ENCODE measurements at regions not wholly inside any gene's neighbourhood (a gene's known extent, or its start where the extent isn't known, plus 50 kb on each side); places are given as distances from the start of the nearest gene placed in this dataset.
"Not testable (repeated sequence)": the region's sequence is repeated elsewhere in the genome, so short reads cannot be mapped to it uniquely, and the experiment has no call there.

DNA sequence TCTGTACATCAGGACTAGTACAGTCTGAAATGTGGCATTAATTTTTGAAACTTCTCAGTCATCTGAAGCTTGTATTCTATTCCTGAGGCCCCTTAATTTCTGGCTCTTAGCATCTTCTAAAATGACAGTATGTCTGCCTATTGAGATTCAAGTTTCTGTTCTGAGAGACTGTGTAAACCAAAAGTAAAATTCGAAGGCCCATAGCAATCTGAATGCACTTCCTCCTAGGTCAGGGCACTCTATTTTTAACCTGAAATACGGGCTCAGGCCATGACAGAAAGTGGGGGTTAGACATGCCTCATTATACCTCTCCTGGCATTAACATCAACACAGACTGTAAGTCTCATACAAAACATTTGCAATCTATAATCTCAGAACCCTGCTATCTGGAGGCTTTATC is 584.4 kb downstream of the KLHL4 start:
- Mint-ChIP-seq H3K4me1 (no peaks in the 10 kb centered on the region), H3K27ac (no peak overlapping the region), H3K27me3 (ENCODE audit: low read depth, poor library complexity) (no peaks in the 10 kb centered on the region), H3K4me3 (no peak overlapping the region), H3K9me3 (no peaks in the 10 kb centered on the region), H3K36me3 (ENCODE audit: low read depth) (no peaks in the 10 kb centered on the region)
- TF ChIP-seq, protein P1, sequence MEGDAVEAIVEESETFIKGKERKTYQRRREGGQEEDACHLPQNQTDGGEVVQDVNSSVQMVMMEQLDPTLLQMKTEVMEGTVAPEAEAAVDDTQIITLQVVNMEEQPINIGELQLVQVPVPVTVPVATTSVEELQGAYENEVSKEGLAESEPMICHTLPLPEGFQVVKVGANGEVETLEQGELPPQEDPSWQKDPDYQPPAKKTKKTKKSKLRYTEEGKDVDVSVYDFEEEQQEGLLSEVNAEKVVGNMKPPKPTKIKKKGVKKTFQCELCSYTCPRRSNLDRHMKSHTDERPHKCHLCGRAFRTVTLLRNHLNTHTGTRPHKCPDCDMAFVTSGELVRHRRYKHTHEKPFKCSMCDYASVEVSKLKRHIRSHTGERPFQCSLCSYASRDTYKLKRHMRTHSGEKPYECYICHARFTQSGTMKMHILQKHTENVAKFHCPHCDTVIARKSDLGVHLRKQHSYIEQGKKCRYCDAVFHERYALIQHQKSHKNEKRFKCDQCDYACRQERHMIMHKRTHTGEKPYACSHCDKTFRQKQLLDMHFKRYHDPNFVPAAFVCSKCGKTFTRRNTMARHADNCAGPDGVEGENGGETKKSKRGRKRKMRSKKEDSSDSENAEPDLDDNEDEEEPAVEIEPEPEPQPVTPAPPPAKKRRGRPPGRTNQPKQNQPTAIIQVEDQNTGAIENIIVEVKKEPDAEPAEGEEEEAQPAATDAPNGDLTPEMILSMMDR (IDR thresholded peaks at IDR 0.05): no peak
- no peak for DNase-seq

- no peaks in the 10 kb centered on the region for H3K36me3 Mint-ChIP-seq (ENCODE audit: low read depth)
- DNase-seq: no peak
- H3K9me3 Mint-ChIP-seq: no peaks in the 10 kb centered on the region
- TF ChIP-seq, protein P1 (IDR thresholded peaks at IDR 0.05): peak; percentile 48
- no peaks in the 10 kb centered on the region for H3K27me3 Mint-ChIP-seq (ENCODE audit: low read depth, poor library complexity)
- H3K27ac Mint-ChIP-seq: no peak overlapping the region
- H3K4me1 Mint-ChIP-seq: no peaks in the 10 kb centered on the region
- H3K4me3 Mint-ChIP-seq: no peak overlapping the region
Observed at GRCh38 chrX:88135735-88136134, 611.3 kb upstream of the CPXCR1 start.

GRCh38 chrX:88136328-88136727 is 610.7 kb upstream of the CPXCR1 start:
- TF ChIP-seq, protein P1 (IDR thresholded peaks at IDR 0.05): no peak
- no peak for DNase-seq
- no peak overlapping the region for H3K4me3 Mint-ChIP-seq
- no peaks in the 10 kb centered on the region for H3K27me3 Mint-ChIP-seq (ENCODE audit: low read depth, poor library complexity)
- no peaks in the 10 kb centered on the region for H3K4me1 Mint-ChIP-seq
- H3K36me3 Mint-ChIP-seq (ENCODE audit: low read depth): no peaks in the 10 kb centered on the region
- no peak overlapping the region for H3K27ac Mint-ChIP-seq
- H3K9me3 Mint-ChIP-seq: no peaks in the 10 kb centered on the region

DNA sequence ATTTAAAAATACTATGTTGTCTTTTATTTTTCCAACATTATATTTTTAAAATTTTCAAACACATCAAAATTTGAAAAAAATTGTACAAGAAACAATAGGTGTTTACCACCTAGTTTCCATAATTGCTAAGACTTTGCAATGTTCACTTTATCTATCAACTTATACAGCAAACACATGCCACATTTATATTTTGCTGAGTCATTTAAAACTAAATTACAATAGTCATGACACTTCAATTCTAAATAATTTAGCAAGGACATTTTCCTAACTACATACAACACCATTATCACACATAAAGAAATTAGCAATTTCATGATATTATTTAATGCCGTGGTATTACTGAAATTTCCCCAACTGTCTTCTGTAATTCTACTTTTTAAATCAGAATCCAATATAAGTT is 600.4 kb upstream of the CPXCR1 start:
- Mint-ChIP-seq H3K27me3 (ENCODE audit: low read depth, poor library complexity) (no peaks in the 10 kb centered on the region), H3K4me1 (no peaks in the 10 kb centered on the region), H3K9me3 (peaks cover 3% of the 10 kb centered on the region), H3K4me3 (no peak overlapping the region), H3K27ac (no peak overlapping the region), H3K36me3 (ENCODE audit: low read depth) (no peaks in the 10 kb centered on the region)
- DNase-seq: no peak
- TF ChIP-seq, protein P1 (IDR thresholded peaks at IDR 0.05): no peak

- TF ChIP-seq, protein P1 (IDR thresholded peaks at IDR 0.05): no peak
- DNase-seq: no peak
- Mint-ChIP-seq H3K9me3 (peaks cover 15% of the 10 kb centered on the region), H3K4me3 (no peak overlapping the region), H3K36me3 (ENCODE audit: low read depth) (peaks cover 3% of the 10 kb centered on the region), H3K4me1 (peaks cover 5% of the 10 kb centered on the region), H3K27ac (no peak overlapping the region), H3K27me3 (ENCODE audit: low read depth, poor library complexity) (peaks cover 3% of the 10 kb centered on the region)
Observed at GRCh38 chrX:88170553-88170952, 576.5 kb upstream of the CPXCR1 start.

- not testable (repeated sequence) for H3K27ac Mint-ChIP-seq; H3K27me3 Mint-ChIP-seq (ENCODE audit: low read depth, poor library complexity); H3K4me1 Mint-ChIP-seq; H3K4me3 Mint-ChIP-seq; H3K36me3 Mint-ChIP-seq (ENCODE audit: low read depth); DNase-seq
- peaks cover 15% of the 10 kb centered on the region for H3K9me3 Mint-ChIP-seq
Observed at GRCh38 chrX:88173932-88174440, 573.0 kb upstream of the CPXCR1 start.
